Hepatocyte (in vitro differentiated cells): ENCODE measurements at regions not wholly inside any gene's neighbourhood (a gene's known extent, or its start where the extent isn't known, plus 50 kb on each side); places are given as distances from the start of the nearest gene placed in this dataset.

Experiments used
- DNase-seq: peaks from one replicate; pipeline ENCODE4 v3.0.0-alpha.2; 2016; ENCODE audit warnings: low spot score
- H2AFZ ChIP-seq: fragments of 200-600 bp; sonication (generic); 2 replicates; pipeline ENCODE4 v1.6.0; 2016; ENCODE audit warnings: antibody characterized with exemption, mild to moderate bottlenecking
- H3K27ac ChIP-seq: fragments of 200-600 bp; sonication (generic); 2 replicates; pipeline ENCODE4 v1.5.1; 2016; ENCODE audit warnings: mild to moderate bottlenecking
- H3K27me3 ChIP-seq: fragments of 200-600 bp; sonication (generic); 2 replicates; pipeline ENCODE4 v1.6.1; 2016
- H3K36me3 ChIP-seq: fragments of 200-600 bp; sonication (generic); replicated peaks from 2 replicates; pipeline ENCODE4 v1.5.1; 2016; ENCODE audit warnings: low read depth; ENCODE audit not compliant: insufficient read depth
- H3K4me1 ChIP-seq: fragments of 200-600 bp; sonication (generic); 2 replicates; pipeline ENCODE4 v1.5.1; 2016; ENCODE audit warnings: mild to moderate bottlenecking, moderate library complexity; ENCODE audit not compliant: insufficient read depth
- H3K4me2 ChIP-seq: fragments of 200-600 bp; sonication (generic); 2 replicates; pipeline ENCODE4 v1.6.0; 2016
- H3K4me3 ChIP-seq: fragments of 200-600 bp; sonication (generic); 2 replicates; pipeline ENCODE4 v1.5.1; 2016; ENCODE audit warnings: mild to moderate bottlenecking
- H3K79me2 ChIP-seq: fragments of 200-600 bp; sonication (generic); 2 replicates; pipeline ENCODE4 v1.6.0; 2017; ENCODE audit warnings: mild to moderate bottlenecking
- H3K9me2 ChIP-seq: fragments of 200-600 bp; sonication (generic); replicated peaks from 2 replicates; pipeline ENCODE4 v1.6.0; 2017; ENCODE audit warnings: mild to moderate bottlenecking; ENCODE audit not compliant: insufficient read depth
- H3K9me3 ChIP-seq: fragments of 200-600 bp; sonication (generic); 2 replicates; pipeline ENCODE4 v1.5.1; 2016; ENCODE audit warnings: low read depth, mild to moderate bottlenecking
- H4K20me1 ChIP-seq: fragments of 200-600 bp; sonication (generic); 2 replicates; pipeline ENCODE4 v1.6.0; 2016; ENCODE audit warnings: mild to moderate bottlenecking; ENCODE audit not compliant: insufficient read depth, poor library complexity, severe bottlenecking
- EZH2 ChIP-seq: fragments of 200-600 bp; sonication (generic); IDR thresholded peaks from 2 replicates; pipeline ENCODE4 v1.6.1; 2016; ENCODE audit warnings: antibody characterized with exemption, mild to moderate bottlenecking, borderline replicate concordance
- EZH2phosphoT487 ChIP-seq: fragments of 200-600 bp; sonication (generic); IDR thresholded peaks from one replicate; pipeline ENCODE4 v1.6.1; 2018; ENCODE audit warnings: antibody characterized with exemption, mild to moderate bottlenecking, low read depth, moderate library complexity; ENCODE audit not compliant: unreplicated experiment, severe bottlenecking
- WGBS: methylation state at CpG from one replicate; pipeline ENCODE4 v1.1.6; 2016; ENCODE audit warnings: low lambda C conversion rate; ENCODE audit errors: missing lambda C conversion rate; 5-methylcytosine and 5-hydroxymethylcytosine counted together
- TF ChIP-seq, protein P1 (sequence below): fragments of 200-600 bp; sonication (generic); IDR thresholded peaks from 2 replicates; pipeline ENCODE4 v1.5.1; 2016; ENCODE audit warnings: antibody characterized with exemption, mild to moderate bottlenecking; ENCODE audit not compliant: poor library complexity

DNA sequence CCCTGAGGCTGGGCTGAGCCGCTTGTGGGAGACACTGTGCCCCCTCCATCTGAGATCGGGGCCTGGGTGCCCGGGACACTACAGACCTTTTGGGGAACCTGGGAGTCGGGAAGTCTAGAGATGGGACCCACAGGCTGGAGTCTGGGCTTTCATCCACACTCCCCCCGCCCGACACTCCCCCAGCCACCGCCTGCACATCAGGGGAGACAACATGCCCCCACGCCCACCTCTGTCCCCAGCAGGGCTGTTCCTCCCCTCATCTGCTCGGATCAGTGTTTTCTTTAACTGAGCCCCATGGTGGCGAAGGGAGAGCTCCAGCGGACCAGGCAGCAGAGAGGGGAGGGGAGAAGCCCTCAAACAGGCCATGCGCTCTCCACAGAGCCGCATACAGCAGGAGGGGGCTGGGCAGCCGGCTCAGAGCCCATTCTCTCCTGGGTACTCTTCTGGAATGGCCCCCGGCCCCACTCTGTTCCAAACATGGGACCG lies 174.7 kb downstream of the IGLL1 start:
- Histone ChIP-seq H2AFZ (no peak overlapping the region), H3K36me3 (no peaks in the 10 kb centered on the region), H3K4me2 (no peak overlapping the region), H3K79me2 (peaks cover 18% of the 10 kb centered on the region), H3K9me3 (no peaks in the 10 kb centered on the region), H3K27me3 (no peaks in the 10 kb centered on the region), H4K20me1 (no peaks in the 10 kb centered on the region), H3K4me1 (peaks cover 6% of the 10 kb centered on the region), H3K4me3 (no peak overlapping the region), H3K9me2 (no peaks in the 10 kb centered on the region), H3K27ac (no peak overlapping the region)
- 66% methylated on average over 16 of the region's 16 CpGs for WGBS
- DNase-seq = no peak
- no peak for TF ChIP-seq EZH2phosphoT487
- TF ChIP-seq, protein P1, sequence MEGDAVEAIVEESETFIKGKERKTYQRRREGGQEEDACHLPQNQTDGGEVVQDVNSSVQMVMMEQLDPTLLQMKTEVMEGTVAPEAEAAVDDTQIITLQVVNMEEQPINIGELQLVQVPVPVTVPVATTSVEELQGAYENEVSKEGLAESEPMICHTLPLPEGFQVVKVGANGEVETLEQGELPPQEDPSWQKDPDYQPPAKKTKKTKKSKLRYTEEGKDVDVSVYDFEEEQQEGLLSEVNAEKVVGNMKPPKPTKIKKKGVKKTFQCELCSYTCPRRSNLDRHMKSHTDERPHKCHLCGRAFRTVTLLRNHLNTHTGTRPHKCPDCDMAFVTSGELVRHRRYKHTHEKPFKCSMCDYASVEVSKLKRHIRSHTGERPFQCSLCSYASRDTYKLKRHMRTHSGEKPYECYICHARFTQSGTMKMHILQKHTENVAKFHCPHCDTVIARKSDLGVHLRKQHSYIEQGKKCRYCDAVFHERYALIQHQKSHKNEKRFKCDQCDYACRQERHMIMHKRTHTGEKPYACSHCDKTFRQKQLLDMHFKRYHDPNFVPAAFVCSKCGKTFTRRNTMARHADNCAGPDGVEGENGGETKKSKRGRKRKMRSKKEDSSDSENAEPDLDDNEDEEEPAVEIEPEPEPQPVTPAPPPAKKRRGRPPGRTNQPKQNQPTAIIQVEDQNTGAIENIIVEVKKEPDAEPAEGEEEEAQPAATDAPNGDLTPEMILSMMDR = no peak
- TF ChIP-seq EZH2 = no peak

DNA sequence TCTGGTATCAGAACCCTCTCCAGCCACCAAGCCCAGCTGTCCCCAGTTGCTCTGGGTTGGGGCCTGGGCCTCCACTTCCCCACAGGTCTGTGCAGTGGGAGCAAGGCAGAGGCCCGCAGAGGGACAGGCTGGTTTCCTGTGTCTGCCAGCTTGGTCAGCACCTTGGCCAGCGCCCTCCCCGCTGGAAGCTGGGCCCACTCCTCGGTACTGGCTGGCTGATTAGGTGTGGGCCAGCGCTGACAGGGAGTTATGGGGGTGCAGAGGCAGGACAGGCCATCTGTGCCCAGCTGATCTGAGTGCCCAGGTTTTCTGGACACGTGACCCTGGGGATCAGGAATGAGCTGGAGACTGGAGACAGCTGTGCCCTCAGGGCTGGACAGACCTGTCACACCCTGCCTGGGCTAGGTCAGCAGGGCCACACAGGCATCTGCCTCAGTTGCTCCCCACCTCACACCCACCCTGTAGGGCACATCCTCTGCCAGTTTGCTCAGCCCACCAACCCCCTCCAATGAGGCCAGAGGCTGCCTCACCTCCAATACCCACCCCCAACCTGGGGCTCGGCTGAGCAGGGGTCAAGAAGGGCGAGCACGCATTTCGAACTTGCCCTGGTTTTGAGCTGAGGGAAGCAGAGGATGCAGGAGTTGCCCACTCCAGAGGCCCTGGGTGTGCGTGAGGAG lies 175.3 kb downstream of the IGLL1 start:
- Histone ChIP-seq H3K4me3 (no peak overlapping the region), H3K9me3 (no peaks in the 10 kb centered on the region), H3K4me2 (no peak overlapping the region), H3K36me3 (no peaks in the 10 kb centered on the region), H2AFZ (no peak overlapping the region), H3K4me1 (peaks cover 9% of the 10 kb centered on the region), H4K20me1 (no peaks in the 10 kb centered on the region), H3K27me3 (no peaks in the 10 kb centered on the region), H3K27ac (no peak overlapping the region), H3K79me2 (peaks cover 19% of the 10 kb centered on the region), H3K9me2 (no peaks in the 10 kb centered on the region)
- WGBS = 70% methylated on average over 11 of the region's 11 CpGs
- TF ChIP-seq EZH2phosphoT487 = no peak
- TF ChIP-seq EZH2 = no peak
- TF ChIP-seq, protein P1 = no peak
- DNase-seq = no peak

DNA sequence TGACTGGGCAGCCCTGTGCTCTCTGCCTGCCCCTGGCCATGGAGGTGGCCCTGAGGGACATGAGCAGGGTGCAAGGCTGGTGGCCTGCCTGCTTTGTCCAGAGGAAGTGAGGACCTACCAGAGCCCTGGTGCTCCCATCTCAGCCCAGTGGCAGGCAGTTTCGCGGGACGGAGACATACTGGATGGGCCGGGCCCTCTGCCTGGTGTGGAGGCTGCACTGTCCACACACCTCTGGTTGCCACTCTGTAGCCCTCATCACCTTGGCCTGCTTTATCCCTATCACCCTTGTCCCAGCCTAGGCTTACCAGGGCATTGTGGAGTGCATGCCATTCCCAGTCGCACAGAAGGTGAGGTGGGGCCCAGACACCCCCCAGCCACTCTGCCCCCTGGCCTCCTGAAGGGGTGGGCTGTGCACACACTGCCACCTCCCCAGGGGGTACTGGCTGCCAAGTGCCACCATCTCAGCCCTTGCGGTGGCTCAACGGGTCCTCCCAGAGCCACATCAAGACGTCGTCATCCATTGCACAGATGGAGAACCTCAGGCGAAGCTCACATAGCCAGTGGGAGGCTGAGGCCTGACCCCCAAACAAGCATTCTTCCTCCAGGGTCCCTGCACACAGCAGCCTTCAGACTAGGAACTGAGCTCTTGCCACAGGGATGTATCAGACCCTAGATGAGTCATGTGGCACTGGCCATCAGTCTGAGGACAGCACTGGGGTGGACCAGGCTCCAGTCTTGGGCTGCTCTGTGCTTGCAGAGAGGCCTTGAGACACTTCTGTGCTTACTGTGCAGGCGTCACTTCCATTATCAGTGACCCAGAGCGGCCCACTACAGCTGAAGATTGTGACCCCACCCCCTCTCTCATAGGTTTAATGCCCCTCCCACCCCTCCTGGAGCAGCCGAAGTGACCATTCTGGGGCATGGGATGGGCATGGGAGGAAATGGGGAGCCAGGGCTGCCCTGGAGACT lies 176.1 kb downstream of the IGLL1 start:
- TF ChIP-seq, protein P1 = no peak
- TF ChIP-seq EZH2phosphoT487 (no peak), EZH2 (no peak)
- Histone ChIP-seq H3K4me3 (no peak overlapping the region), H3K27ac (no peak overlapping the region), H2AFZ (no peak overlapping the region), H3K27me3 (no peaks in the 10 kb centered on the region), H4K20me1 (peaks cover under 1% of the 10 kb centered on the region), H3K9me2 (no peaks in the 10 kb centered on the region), H3K9me3 (no peaks in the 10 kb centered on the region), H3K36me3 (no peaks in the 10 kb centered on the region), H3K4me2 (no peak overlapping the region), H3K79me2 (peaks cover 19% of the 10 kb centered on the region), H3K4me1 (peaks cover 9% of the 10 kb centered on the region)
- 97% methylated on average over 13 of the region's 13 CpGs for WGBS
- DNase-seq = no peak
